Colonic mucosa (tissue), 4 donors: ENCODE measurements at regions not wholly inside any gene's neighbourhood (a gene's known extent, or its start where the extent isn't known, plus 50 kb on each side); places are given as distances from the start of the nearest gene placed in this dataset.

Source experiments
- DNase-seq: peaks from one replicate; pipeline ENCODE4 v3.0.0-alpha.2; 2020
- H3K27ac ChIP-seq: fragments of 200-600 bp; one replicate; pipeline ENCODE4 v1.8.0; 2021
- H3K27me3 ChIP-seq: fragments of 200-600 bp; one replicate; pipeline ENCODE4 v1.8.0; 2021
- H3K36me3 ChIP-seq: fragments of 200-600 bp; one replicate; pipeline ENCODE4 v1.8.0; 2021
- H3K4me1 ChIP-seq: fragments of 200-600 bp; one replicate; pipeline ENCODE4 v1.8.0; 2021; ENCODE audit warnings: mild to moderate bottlenecking
- H3K4me3 ChIP-seq: fragments of 200-600 bp; one replicate; pipeline ENCODE4 v1.8.0; 2021
- H3K9ac ChIP-seq, 2 donors: one replicate each; pipeline ENCODE4 v1.7.0; 2013; ENCODE audit warnings: control low read depth in 2 of 2, low read depth in 2 of 2, low read length in 2 of 2
- H3K9me3 ChIP-seq: fragments of 200-600 bp; one replicate; pipeline ENCODE4 v1.8.0; 2021
- CTCF ChIP-seq: fragments of 200-600 bp; IDR thresholded peaks from one replicate; pipeline ENCODE4 v1.8.0; 2022; ENCODE audit warnings: antibody characterized with exemption, mild to moderate bottlenecking
- intact Hi-C: fragments of 100-400 bp; cut with DNase I; formaldehyde crosslinking; loops from one replicate; pipeline ENCODE4 v1.14.1; 2022
- donor health status: healthy.
- donor health status: DM: no; HTN: no; CAD: no.
- donor health status: DM: no; HTN: no; CAD: no.

- no peaks in the 10 kb centered on the region for H3K9me3 ChIP-seq
- no peak overlapping the region for H3K4me3 ChIP-seq
- DNase-seq, result no peak
- TF ChIP-seq CTCF, result no peak
- H3K9ac ChIP-seq, result no peak overlapping the region
- H3K27ac ChIP-seq, result no peak overlapping the region
- H3K27me3 ChIP-seq, result no peaks in the 10 kb centered on the region
- H3K36me3 ChIP-seq, result no peaks in the 10 kb centered on the region
- intact Hi-C loops, result no loop called here
- no peaks in the 10 kb centered on the region for H3K4me1 ChIP-seq
Measured at GRCh38 chr9:88216126-88216995, 78.1 kb upstream of the SPATA31C2 start.

GRCh38 chr9:88215196-88216125, 77.2 kb upstream of the SPATA31C2 start:
- Histone ChIP-seq H3K36me3 (no peaks in the 10 kb centered on the region), H3K27ac (no peak overlapping the region), H3K9ac (no peak overlapping the region), H3K4me3 (no peak overlapping the region), H3K9me3 (no peaks in the 10 kb centered on the region), H3K4me1 (no peaks in the 10 kb centered on the region), H3K27me3 (no peaks in the 10 kb centered on the region)
- no peak for DNase-seq
- TF ChIP-seq CTCF, result no peak
- intact Hi-C loops, result no loop called here

- no peaks in the 10 kb centered on the region for H3K4me1 ChIP-seq
- intact Hi-C loops, result no loop called here
- no peak overlapping the region for H3K4me3 ChIP-seq
- H3K27ac ChIP-seq, result no peak overlapping the region
- DNase-seq, result no peak
- H3K9ac ChIP-seq, result no peak overlapping the region
- H3K9me3 ChIP-seq, result no peaks in the 10 kb centered on the region
- TF ChIP-seq CTCF, result no peak
- H3K36me3 ChIP-seq, result no peaks in the 10 kb centered on the region
- H3K27me3 ChIP-seq, result no peaks in the 10 kb centered on the region
Measured at GRCh38 chr9:88202321-88202720, 64.0 kb upstream of the SPATA31C2 start.

GRCh38 chr9:88198341-88198807, 60.1 kb upstream of the SPATA31C2 start:
- Histone ChIP-seq H3K36me3 (no peaks in the 10 kb centered on the region), H3K27me3 (no peaks in the 10 kb centered on the region), H3K9me3 (no peaks in the 10 kb centered on the region), H3K27ac (peak overlapping the region; percentile 15), H3K4me1 (no peaks in the 10 kb centered on the region), H3K4me3 (peak overlapping the region; percentile 1), H3K9ac (no peak overlapping the region)
- no peak for TF ChIP-seq CTCF
- peak; percentile 36 for DNase-seq
- intact Hi-C loops, result no loop called here

GRCh38 chr9:88197781-88198340, 59.6 kb upstream of the SPATA31C2 start:
- intact Hi-C loops, result no loop called here

More at GRCh38 chr9:88197781-88198340, 59.6 kb upstream of the SPATA31C2 start:
- no peak for TF ChIP-seq CTCF
- Histone ChIP-seq H3K27ac (peak overlapping the region; percentile 15), H3K9ac (no peak overlapping the region), H3K4me1 (no peaks in the 10 kb centered on the region), H3K9me3 (no peaks in the 10 kb centered on the region), H3K27me3 (no peaks in the 10 kb centered on the region), H3K36me3 (no peaks in the 10 kb centered on the region), H3K4me3 (peak overlapping the region; percentile 1)
- DNase-seq, result no peak
